Thoracic aorta (tissue), 2 donors: ENCODE measurements at regions not wholly inside any gene's neighbourhood (a gene's known extent, or its start where the extent isn't known, plus 50 kb on each side); places are given as distances from the start of the nearest gene placed in this dataset.

Experiments used
- ATAC-seq: fragments of 150-250 bp; one replicate; pipeline ENCODE4 v1.8.0; 2017; ENCODE audit warnings: low read depth; ENCODE audit not compliant: insufficient number of reproducible peaks, low FRiP score
- DNase-seq: peaks from one replicate; pipeline ENCODE4 v3.0.0-alpha.2; 2020; ENCODE audit warnings: low spot score
- H3K27ac ChIP-seq, 2 donors: fragments of 200-600 bp; sonication (generic); 1 replicate in 1 of 2; 2 replicates in 1 of 2; pipeline ENCODE4 v1.5.1; 2016; ENCODE audit warnings: mild to moderate bottlenecking in 2 of 2, moderate library complexity in 2 of 2
- H3K27me3 ChIP-seq: fragments of 200-600 bp; sonication (generic); replicated peaks from 2 replicates; pipeline ENCODE4 v1.6.0; 2016; ENCODE audit warnings: mild to moderate bottlenecking; ENCODE audit not compliant: insufficient read depth
- H3K36me3 ChIP-seq: fragments of 200-600 bp; sonication (generic); one replicate; pipeline ENCODE4 v1.5.1; 2016
- H3K4me1 ChIP-seq, 2 donors: fragments of 200-600 bp; sonication (generic); 1 replicate in 1 of 2; 2 replicates in 1 of 2; pipeline versions ENCODE4 v1.5.1 to v1.6.0; 2016; ENCODE audit warnings: low read depth in 2 of 2, mild to moderate bottlenecking in 1 of 2; ENCODE audit not compliant: control insufficient read depth in 1 of 2
- H3K4me3 ChIP-seq: fragments of 200-600 bp; sonication (generic); 2 replicates; pipeline ENCODE4 v1.5.1; 2016; ENCODE audit warnings: mild to moderate bottlenecking
- H3K9me3 ChIP-seq: fragments of 200-600 bp; sonication (generic); 2 replicates; pipeline ENCODE4 v1.5.1; 2016
- TF ChIP-seq, protein P1 (sequence below): fragments of 200-600 bp; sonication (generic); IDR thresholded peaks from one replicate; pipeline ENCODE4 v1.5.1; 2019; ENCODE audit warnings: antibody characterized with exemption

DNA sequence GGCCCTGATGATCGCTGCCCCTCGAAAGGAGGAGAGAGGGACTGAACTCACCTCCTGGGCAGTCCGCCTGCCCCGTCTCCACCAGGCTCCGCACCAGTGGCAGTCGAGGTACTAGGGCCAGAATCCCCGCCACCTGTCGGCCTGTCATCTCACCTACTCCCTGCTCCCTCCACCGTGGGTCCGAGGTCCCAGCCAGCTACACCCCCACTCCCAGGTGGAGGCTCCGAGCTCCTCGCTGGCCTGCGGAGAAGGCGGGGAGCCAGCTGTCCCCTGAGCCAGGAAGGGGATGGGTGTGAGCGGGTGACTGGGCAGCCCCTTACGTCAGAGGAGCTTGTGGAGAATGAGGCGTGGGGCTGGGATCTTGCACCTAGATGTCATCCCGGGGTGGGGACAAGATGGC, 1066.5 kb upstream of the MANEA start:
- DNase-seq: no peak
- no peaks in the 10 kb centered on the region for H3K36me3 ChIP-seq
- no peak overlapping the region for H3K27ac ChIP-seq
- TF ChIP-seq, protein P1, sequence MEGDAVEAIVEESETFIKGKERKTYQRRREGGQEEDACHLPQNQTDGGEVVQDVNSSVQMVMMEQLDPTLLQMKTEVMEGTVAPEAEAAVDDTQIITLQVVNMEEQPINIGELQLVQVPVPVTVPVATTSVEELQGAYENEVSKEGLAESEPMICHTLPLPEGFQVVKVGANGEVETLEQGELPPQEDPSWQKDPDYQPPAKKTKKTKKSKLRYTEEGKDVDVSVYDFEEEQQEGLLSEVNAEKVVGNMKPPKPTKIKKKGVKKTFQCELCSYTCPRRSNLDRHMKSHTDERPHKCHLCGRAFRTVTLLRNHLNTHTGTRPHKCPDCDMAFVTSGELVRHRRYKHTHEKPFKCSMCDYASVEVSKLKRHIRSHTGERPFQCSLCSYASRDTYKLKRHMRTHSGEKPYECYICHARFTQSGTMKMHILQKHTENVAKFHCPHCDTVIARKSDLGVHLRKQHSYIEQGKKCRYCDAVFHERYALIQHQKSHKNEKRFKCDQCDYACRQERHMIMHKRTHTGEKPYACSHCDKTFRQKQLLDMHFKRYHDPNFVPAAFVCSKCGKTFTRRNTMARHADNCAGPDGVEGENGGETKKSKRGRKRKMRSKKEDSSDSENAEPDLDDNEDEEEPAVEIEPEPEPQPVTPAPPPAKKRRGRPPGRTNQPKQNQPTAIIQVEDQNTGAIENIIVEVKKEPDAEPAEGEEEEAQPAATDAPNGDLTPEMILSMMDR: no peak
- H3K9me3 ChIP-seq: no peaks in the 10 kb centered on the region
- no peaks in the 10 kb centered on the region for H3K27me3 ChIP-seq
- no peak overlapping the region for H3K4me3 ChIP-seq
- H3K4me1 ChIP-seq: no peaks in the 10 kb centered on the region
- no peak for ATAC-seq

DNA sequence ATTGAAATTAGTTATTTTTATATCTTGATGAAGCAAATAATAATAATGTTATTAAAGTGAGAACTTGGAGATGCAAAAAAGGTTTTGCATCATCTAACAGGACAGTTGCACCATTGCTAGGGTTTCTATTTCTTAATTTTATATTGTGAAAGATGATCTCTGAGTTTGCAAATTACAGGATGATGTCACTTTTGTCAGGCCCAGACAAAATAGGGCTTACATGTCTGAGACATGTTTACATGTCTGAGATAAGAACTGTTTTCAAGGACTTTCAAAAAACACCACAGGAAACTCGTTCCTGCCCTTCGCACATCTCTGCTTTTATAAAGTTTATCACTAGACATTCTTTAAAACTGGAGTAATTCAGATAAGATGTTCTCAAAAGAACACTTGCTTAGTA, 1075.8 kb upstream of the MANEA start:
- Histone ChIP-seq H3K27ac (no peak overlapping the region), H3K9me3 (no peaks in the 10 kb centered on the region), H3K4me3 (no peak overlapping the region), H3K4me1 (no peaks in the 10 kb centered on the region), H3K27me3 (no peaks in the 10 kb centered on the region), H3K36me3 (no peaks in the 10 kb centered on the region)
- no peak for DNase-seq
- TF ChIP-seq, protein P1: no peak
- no peak for ATAC-seq

DNA sequence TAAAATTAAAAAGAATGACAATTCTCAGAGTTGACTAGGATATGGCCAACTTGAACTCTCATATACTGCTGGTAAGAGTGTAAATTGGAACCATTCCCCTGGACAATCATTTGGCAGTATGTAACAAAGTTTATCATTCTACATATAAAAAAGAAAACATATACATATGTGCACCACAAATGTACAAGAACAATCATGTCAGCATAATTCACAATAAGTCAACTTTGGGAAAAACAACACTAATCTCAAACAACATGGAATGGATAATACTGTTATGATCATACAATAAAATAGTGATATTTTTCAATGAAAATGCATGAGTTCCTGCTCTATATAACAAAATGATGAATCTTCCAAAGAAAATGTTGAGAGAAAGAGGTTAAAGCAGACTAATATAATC, 1078.7 kb upstream of the EPHA7 start:
- H3K9me3 ChIP-seq: no peaks in the 10 kb centered on the region
- no peak overlapping the region for H3K27ac ChIP-seq
- no peaks in the 10 kb centered on the region for H3K27me3 ChIP-seq
- DNase-seq (no peak), ATAC-seq (no peak)
- H3K36me3 ChIP-seq: no peaks in the 10 kb centered on the region
- no peaks in the 10 kb centered on the region for H3K4me1 ChIP-seq
- no peak overlapping the region for H3K4me3 ChIP-seq
- TF ChIP-seq, protein P1: no peak

DNA sequence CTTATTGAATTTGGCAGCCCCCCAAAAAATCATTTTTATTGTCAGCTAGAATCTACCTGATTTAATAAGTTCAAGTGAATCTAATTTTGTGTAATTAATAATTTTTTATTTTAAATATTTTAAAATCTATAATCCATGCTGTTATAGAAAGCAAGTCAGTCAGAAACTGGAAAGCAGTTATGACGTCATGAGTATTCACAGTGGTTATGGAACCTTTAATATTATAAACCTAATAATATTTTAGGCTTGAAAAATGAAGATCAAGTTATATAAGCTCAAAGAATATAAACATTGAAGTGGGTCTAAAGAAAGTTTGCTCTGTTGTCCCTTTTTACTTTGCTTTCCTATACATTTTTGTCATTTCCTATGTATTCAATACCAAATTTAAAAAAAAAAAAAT, 1075.1 kb upstream of the EPHA7 start:
- DNase-seq (no peak), ATAC-seq (no peak)
- Histone ChIP-seq H3K27me3 (no peaks in the 10 kb centered on the region), H3K4me3 (no peak overlapping the region), H3K4me1 (no peaks in the 10 kb centered on the region), H3K9me3 (no peaks in the 10 kb centered on the region), H3K36me3 (no peaks in the 10 kb centered on the region), H3K27ac (no peak overlapping the region)
- TF ChIP-seq, protein P1: no peak

DNA sequence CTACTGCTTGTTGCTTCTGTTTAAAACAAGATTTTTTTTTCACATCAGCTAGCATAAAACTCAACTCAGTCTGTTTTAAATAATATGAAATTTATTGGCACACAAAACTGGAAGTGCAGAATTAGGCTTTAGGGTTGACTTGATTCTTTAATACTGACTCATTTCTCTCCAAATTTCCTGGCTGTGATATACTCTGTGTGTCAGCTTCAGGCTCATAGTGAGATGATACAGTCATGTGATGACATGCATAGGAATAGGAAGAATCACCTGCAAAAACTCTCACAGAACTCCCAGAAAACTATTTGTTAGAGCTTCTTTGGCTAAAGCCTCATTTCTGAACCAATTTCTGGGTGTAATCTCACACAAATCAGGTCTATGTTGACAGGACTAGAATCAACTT, 1068.0 kb upstream of the EPHA7 start:
- Histone ChIP-seq H3K27me3 (no peaks in the 10 kb centered on the region), H3K4me3 (no peak overlapping the region), H3K9me3 (no peaks in the 10 kb centered on the region), H3K4me1 (no peaks in the 10 kb centered on the region), H3K36me3 (no peaks in the 10 kb centered on the region), H3K27ac (no peak overlapping the region)
- no peak for ATAC-seq
- no peak for DNase-seq
- TF ChIP-seq, protein P1: no peak
